ENCODE measurements at regions not wholly inside any gene's neighbourhood (a gene's known extent, or its start where the extent isn't known, plus 50 kb on each side); places are given as distances from the start of the nearest gene placed in this dataset.

DNA sequence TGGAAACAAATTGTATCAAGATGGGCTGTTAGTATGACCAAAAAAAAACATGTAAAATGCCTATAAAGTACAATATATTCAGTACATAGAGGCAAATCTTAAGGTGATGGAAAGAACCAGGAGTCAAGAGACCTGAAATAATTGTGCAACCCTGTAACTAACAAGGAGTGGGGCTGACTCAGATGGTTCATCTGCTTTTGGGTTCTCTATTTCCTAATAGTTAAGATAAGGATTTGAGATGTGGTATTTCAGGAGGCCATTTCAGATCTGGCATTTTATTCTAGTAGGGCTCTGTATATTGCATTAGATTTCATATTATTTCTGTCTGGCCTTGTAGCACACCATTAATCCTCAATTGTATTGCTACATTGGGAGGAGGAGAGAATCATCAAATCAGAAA lies 268.4 kb downstream of the HS3ST1 start:
- Histone ChIP-seq H3K36me3 (ENCODE audit: control insufficient read depth in 4 of 4, insufficient read depth in 3 of 4, low read depth in 1 of 4, low read length in 3 of 4) (no peaks in the 10 kb centered on the region), H3K4me1 (ENCODE audit: control insufficient read depth in 4 of 4, insufficient read depth in 4 of 4, low read length in 3 of 4) (no peaks in the 10 kb centered on the region), H3K27me3 (ENCODE audit: control insufficient read depth in 4 of 4, insufficient read depth in 4 of 4, low read length in 3 of 4) (no peaks in the 10 kb centered on the region), H3K9ac (ENCODE audit: low read depth in 1 of 2, low read length in 2 of 2) (no peak overlapping the region), H3K4me3 (ENCODE audit: low read depth in 1 of 3, low read length in 3 of 3) (no peak overlapping the region), H3K9me3 (ENCODE audit: control insufficient read depth in 4 of 4, low read length in 3 of 4) (no peaks in the 10 kb centered on the region), H3K27ac (ENCODE audit: low read depth in 1 of 2, low read length in 2 of 2) (no peak overlapping the region)
- DNase-seq (ENCODE audit: low spot score) = no peak
- TF ChIP-seq, protein P1, sequence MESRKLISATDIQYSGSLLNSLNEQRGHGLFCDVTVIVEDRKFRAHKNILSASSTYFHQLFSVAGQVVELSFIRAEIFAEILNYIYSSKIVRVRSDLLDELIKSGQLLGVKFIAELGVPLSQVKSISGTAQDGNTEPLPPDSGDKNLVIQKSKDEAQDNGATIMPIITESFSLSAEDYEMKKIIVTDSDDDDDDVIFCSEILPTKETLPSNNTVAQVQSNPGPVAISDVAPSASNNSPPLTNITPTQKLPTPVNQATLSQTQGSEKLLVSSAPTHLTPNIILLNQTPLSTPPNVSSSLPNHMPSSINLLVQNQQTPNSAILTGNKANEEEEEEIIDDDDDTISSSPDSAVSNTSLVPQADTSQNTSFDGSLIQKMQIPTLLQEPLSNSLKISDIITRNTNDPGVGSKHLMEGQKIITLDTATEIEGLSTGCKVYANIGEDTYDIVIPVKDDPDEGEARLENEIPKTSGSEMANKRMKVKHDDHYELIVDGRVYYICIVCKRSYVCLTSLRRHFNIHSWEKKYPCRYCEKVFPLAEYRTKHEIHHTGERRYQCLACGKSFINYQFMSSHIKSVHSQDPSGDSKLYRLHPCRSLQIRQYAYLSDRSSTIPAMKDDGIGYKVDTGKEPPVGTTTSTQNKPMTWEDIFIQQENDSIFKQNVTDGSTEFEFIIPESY (IDR thresholded peaks at IDR 0.05) = no peak
- TF ChIP-seq YY1 (IDR thresholded peaks at IDR 0.05) = no peak
- no peak for TF ChIP-seq NR2F2 (IDR thresholded peaks at IDR 0.05)
- no peak for TF ChIP-seq HNF4A (conservative IDR thresholded peaks at IDR 0.05)
- TF ChIP-seq RXRA (IDR thresholded peaks at IDR 0.05) = no peak
- TF ChIP-seq RAD21 (IDR thresholded peaks at IDR 0.05) = no peak
- TF ChIP-seq, protein P2, sequence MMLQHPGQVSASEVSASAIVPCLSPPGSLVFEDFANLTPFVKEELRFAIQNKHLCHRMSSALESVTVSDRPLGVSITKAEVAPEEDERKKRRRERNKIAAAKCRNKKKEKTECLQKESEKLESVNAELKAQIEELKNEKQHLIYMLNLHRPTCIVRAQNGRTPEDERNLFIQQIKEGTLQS (IDR thresholded peaks at IDR 0.05) = no peak
- no peak for TF ChIP-seq SP1 (IDR thresholded peaks at IDR 0.05)
- TF ChIP-seq, protein P3, sequence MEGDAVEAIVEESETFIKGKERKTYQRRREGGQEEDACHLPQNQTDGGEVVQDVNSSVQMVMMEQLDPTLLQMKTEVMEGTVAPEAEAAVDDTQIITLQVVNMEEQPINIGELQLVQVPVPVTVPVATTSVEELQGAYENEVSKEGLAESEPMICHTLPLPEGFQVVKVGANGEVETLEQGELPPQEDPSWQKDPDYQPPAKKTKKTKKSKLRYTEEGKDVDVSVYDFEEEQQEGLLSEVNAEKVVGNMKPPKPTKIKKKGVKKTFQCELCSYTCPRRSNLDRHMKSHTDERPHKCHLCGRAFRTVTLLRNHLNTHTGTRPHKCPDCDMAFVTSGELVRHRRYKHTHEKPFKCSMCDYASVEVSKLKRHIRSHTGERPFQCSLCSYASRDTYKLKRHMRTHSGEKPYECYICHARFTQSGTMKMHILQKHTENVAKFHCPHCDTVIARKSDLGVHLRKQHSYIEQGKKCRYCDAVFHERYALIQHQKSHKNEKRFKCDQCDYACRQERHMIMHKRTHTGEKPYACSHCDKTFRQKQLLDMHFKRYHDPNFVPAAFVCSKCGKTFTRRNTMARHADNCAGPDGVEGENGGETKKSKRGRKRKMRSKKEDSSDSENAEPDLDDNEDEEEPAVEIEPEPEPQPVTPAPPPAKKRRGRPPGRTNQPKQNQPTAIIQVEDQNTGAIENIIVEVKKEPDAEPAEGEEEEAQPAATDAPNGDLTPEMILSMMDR (IDR thresholded peaks at IDR 0.05; ENCODE audit: low read depth, low read length, missing input control) = no peak
- no peak for TF ChIP-seq GABPA (IDR thresholded peaks at IDR 0.05 in 1 of 2, conservative IDR thresholded peaks at IDR 0.05 in 1 of 2)
- TF ChIP-seq, protein P4, sequence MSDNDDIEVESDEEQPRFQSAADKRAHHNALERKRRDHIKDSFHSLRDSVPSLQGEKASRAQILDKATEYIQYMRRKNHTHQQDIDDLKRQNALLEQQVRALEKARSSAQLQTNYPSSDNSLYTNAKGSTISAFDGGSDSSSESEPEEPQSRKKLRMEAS (IDR thresholded peaks at IDR 0.05) = no peak
- no peak for TF ChIP-seq TAF1 (conservative IDR thresholded peaks at IDR 0.05)
- TF ChIP-seq FOXA1 (IDR thresholded peaks at IDR 0.05) = no peak
- TF ChIP-seq, protein P5, sequence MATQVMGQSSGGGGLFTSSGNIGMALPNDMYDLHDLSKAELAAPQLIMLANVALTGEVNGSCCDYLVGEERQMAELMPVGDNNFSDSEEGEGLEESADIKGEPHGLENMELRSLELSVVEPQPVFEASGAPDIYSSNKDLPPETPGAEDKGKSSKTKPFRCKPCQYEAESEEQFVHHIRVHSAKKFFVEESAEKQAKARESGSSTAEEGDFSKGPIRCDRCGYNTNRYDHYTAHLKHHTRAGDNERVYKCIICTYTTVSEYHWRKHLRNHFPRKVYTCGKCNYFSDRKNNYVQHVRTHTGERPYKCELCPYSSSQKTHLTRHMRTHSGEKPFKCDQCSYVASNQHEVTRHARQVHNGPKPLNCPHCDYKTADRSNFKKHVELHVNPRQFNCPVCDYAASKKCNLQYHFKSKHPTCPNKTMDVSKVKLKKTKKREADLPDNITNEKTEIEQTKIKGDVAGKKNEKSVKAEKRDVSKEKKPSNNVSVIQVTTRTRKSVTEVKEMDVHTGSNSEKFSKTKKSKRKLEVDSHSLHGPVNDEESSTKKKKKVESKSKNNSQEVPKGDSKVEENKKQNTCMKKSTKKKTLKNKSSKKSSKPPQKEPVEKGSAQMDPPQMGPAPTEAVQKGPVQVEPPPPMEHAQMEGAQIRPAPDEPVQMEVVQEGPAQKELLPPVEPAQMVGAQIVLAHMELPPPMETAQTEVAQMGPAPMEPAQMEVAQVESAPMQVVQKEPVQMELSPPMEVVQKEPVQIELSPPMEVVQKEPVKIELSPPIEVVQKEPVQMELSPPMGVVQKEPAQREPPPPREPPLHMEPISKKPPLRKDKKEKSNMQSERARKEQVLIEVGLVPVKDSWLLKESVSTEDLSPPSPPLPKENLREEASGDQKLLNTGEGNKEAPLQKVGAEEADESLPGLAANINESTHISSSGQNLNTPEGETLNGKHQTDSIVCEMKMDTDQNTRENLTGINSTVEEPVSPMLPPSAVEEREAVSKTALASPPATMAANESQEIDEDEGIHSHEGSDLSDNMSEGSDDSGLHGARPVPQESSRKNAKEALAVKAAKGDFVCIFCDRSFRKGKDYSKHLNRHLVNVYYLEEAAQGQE (IDR thresholded peaks at IDR 0.05) = no peak
- TF ChIP-seq FOXA2 (IDR thresholded peaks at IDR 0.05) = no peak
- no peak for TF ChIP-seq JUND (IDR thresholded peaks at IDR 0.05)
- TF ChIP-seq HNF4G (IDR thresholded peaks at IDR 0.05) = no peak

DNA sequence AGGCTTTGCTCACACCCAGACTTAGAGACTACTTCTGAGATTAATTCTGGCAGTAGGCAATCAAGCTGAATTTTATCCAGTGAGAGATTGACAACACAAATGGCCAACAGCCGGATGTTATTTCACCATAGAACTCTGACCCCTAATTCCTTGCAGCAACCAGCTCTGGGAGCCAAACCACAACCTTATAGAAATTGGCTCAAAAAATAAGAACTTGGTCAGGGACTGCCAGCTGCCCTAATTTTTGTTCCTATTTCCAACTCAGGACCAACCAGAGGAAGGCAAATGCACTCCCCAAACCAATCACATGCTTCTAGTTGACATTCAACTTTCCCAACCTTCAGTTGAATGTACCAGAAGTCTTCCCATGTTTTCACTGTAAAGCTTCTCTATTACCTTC lies 269.7 kb downstream of the HS3ST1 start:
- Histone ChIP-seq H3K27me3 (ENCODE audit: control insufficient read depth in 4 of 4, insufficient read depth in 4 of 4, low read length in 3 of 4) (no peaks in the 10 kb centered on the region), H3K27ac (ENCODE audit: low read depth in 1 of 2, low read length in 2 of 2) (no peak overlapping the region), H3K9me3 (ENCODE audit: control insufficient read depth in 4 of 4, low read length in 3 of 4) (no peaks in the 10 kb centered on the region), H3K4me1 (ENCODE audit: control insufficient read depth in 4 of 4, insufficient read depth in 4 of 4, low read length in 3 of 4) (no peaks in the 10 kb centered on the region), H3K9ac (ENCODE audit: low read depth in 1 of 2, low read length in 2 of 2) (no peak overlapping the region), H3K4me3 (ENCODE audit: low read depth in 1 of 3, low read length in 3 of 3) (no peak overlapping the region), H3K36me3 (ENCODE audit: control insufficient read depth in 4 of 4, insufficient read depth in 3 of 4, low read depth in 1 of 4, low read length in 3 of 4) (no peaks in the 10 kb centered on the region)
- TF ChIP-seq, protein P4 (IDR thresholded peaks at IDR 0.05) = no peak
- TF ChIP-seq, protein P3 (IDR thresholded peaks at IDR 0.05; ENCODE audit: low read depth, low read length, missing input control) = no peak
- TF ChIP-seq, protein P5 (IDR thresholded peaks at IDR 0.05) = no peak
- TF ChIP-seq SP1 (IDR thresholded peaks at IDR 0.05) (no peak), HNF4G (IDR thresholded peaks at IDR 0.05) (no peak), GABPA (IDR thresholded peaks at IDR 0.05 in 1 of 2, conservative IDR thresholded peaks at IDR 0.05 in 1 of 2) (no peak), YY1 (IDR thresholded peaks at IDR 0.05) (no peak), EGR1 (IDR thresholded peaks at IDR 0.05; ENCODE audit: low read depth in 2 of 2) (no peak)
- 64% methylated on average over 1 of the region's 1 CpG for WGBS
- DNase-seq (ENCODE audit: low spot score) = no peak

Measured in liver (tissue), 8 donors.